ENCODE measurements at regions not wholly inside any gene's neighbourhood (a gene's known extent, or its start where the extent isn't known, plus 50 kb on each side); places are given as distances from the start of the nearest gene placed in this dataset.

- TF ChIP-seq CHD7 (IDR thresholded peaks at IDR 0.05; ENCODE audit: insufficient replicate concordance, low read length) (no peak), SP2 (IDR thresholded peaks at IDR 0.05; ENCODE audit: low read length) (no peak), SIN3A (conservative IDR thresholded peaks at IDR 0.05 in 1 of 2, IDR thresholded peaks at IDR 0.05 in 1 of 2; ENCODE audit: low read depth in 1 of 2, low read length in 2 of 2) (no peak), CREB1 (IDR thresholded peaks at IDR 0.05) (no peak), KDM5A (IDR thresholded peaks at IDR 0.05; ENCODE audit: low read length) (no peak), BRCA1 (IDR thresholded peaks at IDR 0.05; ENCODE audit: low read depth, low read length) (no peak), TEAD4 (IDR thresholded peaks at IDR 0.05; ENCODE audit: low read depth, low read length) (no peak), POLR2AphosphoS5 (IDR thresholded peaks at IDR 0.05; ENCODE audit: low read depth, low read length) (no peak)
Measured at GRCh38 chr1:56062625-56063024, 516.7 kb downstream of the PLPP3 start (continued).
